GM12878 (cell line): ENCODE measurements at regions not wholly inside any gene's neighbourhood (a gene's known extent, or its start where the extent isn't known, plus 50 kb on each side); places are given as distances from the start of the nearest gene placed in this dataset.

Experiments used
- ATAC-seq: fragments of 200-7000 bp; cut with Tn5 transposase; 3 replicates; pipeline ENCODE4 v1.9.1; 2020; ENCODE audit warnings: mild to moderate bottlenecking, moderate library complexity
- BruUV-seq: library from RNA; stranded (reverse); fragments of 400-500 nt; replicated peaks from 2 replicates; lab custom pipeline; 2021; lab: Mats Ljungman, UMichigan
- CTCF ChIA-PET: fragments of 300-600 bp; sonication (Branson Sonifier 250); formaldehyde crosslinking; extraction: SDS; loops from one replicate; lab custom pipeline; 2021; ENCODE audit warnings: inconsistent platforms; lab: Yijun Ruan, JAX
- POLR2A ChIA-PET: fragments of 350-600 bp; formaldehyde crosslinking; extraction: SDS; loops from one replicate; lab custom pipeline; 2021; ENCODE audit warnings: inconsistent platforms; lab: Charles Lee
- RAD21 ChIA-PET: fragments of 300-600 bp; sonication (Branson Sonifier 250); formaldehyde crosslinking; loops from one replicate; lab custom pipeline; 2023; ENCODE audit warnings: antibody characterized with exemption; ENCODE audit not compliant: unreplicated experiment; lab: Charles Lee
- SMC1A ChIA-PET: fragments of 300-600 bp; sonication (Branson Sonifier 250); formaldehyde crosslinking; loops from one replicate; lab custom pipeline; 2023; ENCODE audit not compliant: unreplicated experiment, uncharacterized antibody; lab: Charles Lee
- DNase-seq: peaks from one replicate; pipeline ENCODE4 v3.0.0-alpha.2; 2011; ENCODE audit warnings: low read depth, low spot score
- FAIRE-seq: peaks from 3 replicates; lab custom pipeline; 2011; peaks lifted over from hg19 to GRCh38; lab: Jason Lieb, UNC
- H2AFZ ChIP-seq: 2 replicates; pipeline ENCODE4 v1.6.0; 2011; ENCODE audit warnings: low read depth, low read length, control low read depth; ENCODE audit not compliant: control insufficient read depth
- H3K27ac ChIP-seq: 2 replicates; pipeline ENCODE4 v1.5.1; 2011; ENCODE audit warnings: control low read depth; ENCODE audit not compliant: control insufficient read depth, insufficient read depth
- H3K27me3 ChIP-seq, 2 experiments: replicated peaks in 1 of 2; 2 replicates each; pipeline versions ENCODE4 v1.6.0 to v1.6.1; 2011; ENCODE audit warnings: low read length in 1 of 2; ENCODE audit not compliant: control insufficient read depth in 2 of 2, insufficient read depth in 2 of 2
- H3K36me3 ChIP-seq, 2 experiments: 2 replicates each; pipeline ENCODE4 v1.5.1; 2011; ENCODE audit warnings: low read length in 1 of 2; ENCODE audit not compliant: control insufficient read depth in 2 of 2, insufficient read depth in 2 of 2
- H3K4me1 ChIP-seq: 2 replicates; pipeline ENCODE4 v1.6.1; 2011; ENCODE audit warnings: mild to moderate bottlenecking, low read length, moderate library complexity, mixed read lengths; ENCODE audit not compliant: control insufficient read depth, insufficient read depth
- H3K4me2 ChIP-seq: 2 replicates; pipeline ENCODE4 v1.6.0; 2011; ENCODE audit warnings: control low read depth; ENCODE audit not compliant: control insufficient read depth, insufficient read depth
- H3K4me3 ChIP-seq: fragments of 200-600 bp; sonication (generic); 2 replicates; pipeline ENCODE4 v1.5.1; 2016
- H3K79me2 ChIP-seq: 2 replicates; pipeline ENCODE4 v1.6.0; 2011; ENCODE audit warnings: low read length; ENCODE audit not compliant: control insufficient read depth, insufficient read depth
- H3K9ac ChIP-seq: 2 replicates; pipeline ENCODE4 v1.8.0; 2011; ENCODE audit warnings: low read length, control low read depth, mixed read lengths; ENCODE audit not compliant: control insufficient read depth, insufficient read depth
- H3K9me3 ChIP-seq: replicated peaks from 3 replicates; pipeline ENCODE4 v1.5.1; 2011; ENCODE audit warnings: mild to moderate bottlenecking, low read length; ENCODE audit not compliant: control insufficient read depth, insufficient read depth
- H4K20me1 ChIP-seq: 2 replicates; pipeline ENCODE4 v1.6.0; 2011; ENCODE audit not compliant: control insufficient read depth, insufficient read depth
- CHD2 ChIP-seq: IDR thresholded peaks from 2 replicates; pipeline ENCODE4 v1.6.1; 2011; ENCODE audit warnings: low read depth, low read length, improper control_type of control experiment, borderline replicate concordance
- IRF5 ChIP-seq: fragments of 450-650 bp; IDR thresholded peaks from 2 replicates; pipeline ENCODE4 v1.6.1; 2017; ENCODE audit warnings: borderline replicate concordance
- MYC ChIP-seq: IDR thresholded peaks from 2 replicates; pipeline ENCODE4 v1.6.1; 2011; ENCODE audit warnings: mild to moderate bottlenecking, low read length, moderate library complexity, inconsistent platforms; ENCODE audit not compliant: insufficient read depth, insufficient replicate concordance, insufficient read length, severe bottlenecking
- PML ChIP-seq: IDR thresholded peaks from 2 replicates; pipeline ENCODE4 v1.6.1; 2012; ENCODE audit warnings: low read length, inconsistent platforms
- SIX5 ChIP-seq: IDR thresholded peaks from 2 replicates; pipeline ENCODE4 v1.6.1; 2011; ENCODE audit warnings: mild to moderate bottlenecking, low read depth, low read length, moderate library complexity; ENCODE audit not compliant: severe bottlenecking
- STAT3 ChIP-seq: IDR thresholded peaks from 2 replicates; pipeline ENCODE4 v1.6.1; 2011; ENCODE audit warnings: low read depth, low read length, improper control_type of control experiment
- WGBS: methylation state at CpG from one replicate; pipeline ENCODE4 v1.1.6; 2016; ENCODE audit warnings: low lambda C conversion rate; ENCODE audit not compliant: insufficient replicate concordance, insufficient coverage; ENCODE audit errors: missing lambda C conversion rate; 5-methylcytosine and 5-hydroxymethylcytosine counted together
- in situ Hi-C: fragments of 300-500 bp; cut with MboI; formaldehyde crosslinking; loops from 9 replicates; pipeline ENCODE4 v1.14.3; 2018; ENCODE audit warnings: mixed read lengths
- intact Hi-C: fragments of 100-400 bp; cut with micrococcal nuclease; formaldehyde crosslinking; loops from one replicate; pipeline ENCODE4 v1.14.2; 2022; ENCODE audit not compliant: unreplicated experiment

DNA sequence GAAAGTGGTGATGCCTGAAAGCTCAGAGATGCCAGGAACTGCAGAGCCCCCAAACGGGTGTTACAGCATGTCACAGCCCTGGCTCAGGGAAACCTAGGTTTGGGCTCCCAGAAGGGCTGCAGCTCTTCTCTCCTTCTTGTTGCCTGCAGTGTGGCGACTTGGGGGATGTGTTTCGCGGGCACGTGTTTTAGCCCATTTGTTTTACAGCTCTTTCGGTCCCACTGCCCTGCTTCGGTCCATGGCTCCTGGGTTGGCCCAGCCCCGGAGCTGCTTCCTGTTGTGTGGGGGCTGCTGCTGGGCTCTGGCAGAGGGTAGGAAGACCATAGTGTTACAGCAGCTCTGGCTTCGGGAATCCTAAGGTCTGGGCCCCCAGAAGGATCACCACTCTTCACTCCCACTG is 222.9 kb upstream of the RIOK2 start (continued):
- no peak for TF ChIP-seq STAT3

DNA sequence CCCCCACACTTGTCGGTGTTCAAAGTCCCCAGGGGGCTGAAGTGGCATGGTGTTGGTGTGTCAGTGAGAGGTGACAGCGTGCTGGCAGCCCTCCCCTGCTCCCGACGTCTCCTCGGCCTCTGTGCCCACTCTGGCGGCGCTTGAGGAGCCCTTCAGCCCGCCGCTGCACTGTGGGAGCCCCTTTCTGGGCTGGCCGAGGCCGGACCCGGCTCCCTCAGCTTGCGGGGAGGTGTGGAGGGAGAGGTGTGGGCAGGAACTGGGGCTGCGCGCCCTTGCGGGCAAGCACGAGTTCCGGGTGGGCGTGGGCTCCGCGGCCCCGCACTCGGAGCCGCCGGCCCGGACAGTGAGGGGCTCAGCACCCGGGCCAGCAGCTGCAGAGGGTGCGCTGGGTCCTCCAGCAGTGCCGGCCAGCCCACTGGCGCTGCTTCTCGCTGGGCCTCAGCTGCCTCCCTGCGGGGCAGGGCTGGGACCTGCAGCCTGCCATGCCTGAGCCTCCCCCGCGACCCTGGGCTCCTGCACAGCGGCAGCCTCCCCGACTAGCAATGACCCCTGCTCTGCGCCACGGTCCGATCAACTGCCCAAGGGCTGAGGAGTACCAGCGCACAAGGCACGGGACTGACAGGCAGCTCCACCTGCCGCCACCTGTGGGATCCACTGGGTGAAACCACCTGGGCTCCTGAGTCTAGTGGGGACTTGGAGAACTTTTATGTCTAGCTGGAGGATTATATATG is 224.1 kb upstream of the RIOK2 start:
- H3K9ac ChIP-seq: no peak overlapping the region
- POLR2A ChIA-PET: no interaction called here
- intact Hi-C loops (no loop called here), in situ Hi-C loops (no loop called here)
- H3K79me2 ChIP-seq: no peaks in the 10 kb centered on the region
- H3K4me3 ChIP-seq: no peak overlapping the region
- RAD21 ChIA-PET: no interaction called here
- CTCF ChIA-PET: interaction anchor here (0.6 to 1.4 kb wide), 3 partner anchors 12 to 127 kb away, joined by 3 read pairs; no protein-coding TSS in a partner anchor
- no peak overlapping the region for H2AFZ ChIP-seq
- DNase-seq: no peak
- H4K20me1 ChIP-seq: no peaks in the 10 kb centered on the region
- H3K9me3 ChIP-seq: no peaks in the 10 kb centered on the region; the same call in 1 of the 3 replicates
- no TSS peak for BruUV-seq
- H3K4me1 ChIP-seq: no peaks in the 10 kb centered on the region
- ATAC-seq: no peak
- H3K27ac ChIP-seq: no peak overlapping the region
- SMC1A ChIA-PET: interaction anchor here (0.8 to 1.4 kb wide), 4 partner anchors 10 to 41 kb away, joined by 3 to 4 read pairs (median 4); no protein-coding TSS in a partner anchor
- WGBS: 84% methylated on average over 38 of the region's 42 CpGs
- no peak for TF ChIP-seq IRF5
- TF ChIP-seq MYC: no peak
- no peak for TF ChIP-seq CHD2
- TF ChIP-seq PML: no peak
- TF ChIP-seq SIX5: no peak
- no peaks in the 10 kb centered on the region for H3K36me3 ChIP-seq
- FAIRE-seq: no peak
- no peaks in the 10 kb centered on the region for H3K27me3 ChIP-seq
- no peak overlapping the region for H3K4me2 ChIP-seq
